HEK293T (cell line): ENCODE measurements at regions not wholly inside any gene's neighbourhood (a gene's known extent, or its start where the extent isn't known, plus 50 kb on each side); places are given as distances from the start of the nearest gene placed in this dataset.

Experiments used
- BHLHE40 ChIP-seq: fragments of 450-650 bp; IDR thresholded peaks from 2 replicates; pipeline ENCODE4 v1.6.1; 2016; ENCODE audit warnings: mild to moderate bottlenecking, moderate library complexity, borderline replicate concordance
- ELF4 ChIP-seq: fragments of 450-650 bp; IDR thresholded peaks from 2 replicates; pipeline ENCODE4 v1.6.1; 2017; ENCODE audit warnings: antibody characterized with exemption
- FOXA1 ChIP-seq: fragments of 450-650 bp; IDR thresholded peaks from 2 replicates; pipeline ENCODE4 v1.6.1; 2016; ENCODE audit warnings: mild to moderate bottlenecking
- FOXM1 ChIP-seq: fragments of 450-650 bp; IDR thresholded peaks from 2 replicates; pipeline ENCODE4 v1.6.1; 2017; ENCODE audit warnings: mild to moderate bottlenecking, borderline replicate concordance
- SP1 ChIP-seq: fragments of 450-650 bp; IDR thresholded peaks from 2 replicates; pipeline ENCODE4 v1.6.1; 2017
- SUZ12 ChIP-seq: fragments of 450-650 bp; IDR thresholded peaks from 2 replicates; pipeline ENCODE4 v1.6.1; 2016; ENCODE audit warnings: mild to moderate bottlenecking
- TARDBP ChIP-seq: fragments of 450-650 bp; IDR thresholded peaks from 2 replicates; pipeline ENCODE4 v1.6.1; 2016

DNA sequence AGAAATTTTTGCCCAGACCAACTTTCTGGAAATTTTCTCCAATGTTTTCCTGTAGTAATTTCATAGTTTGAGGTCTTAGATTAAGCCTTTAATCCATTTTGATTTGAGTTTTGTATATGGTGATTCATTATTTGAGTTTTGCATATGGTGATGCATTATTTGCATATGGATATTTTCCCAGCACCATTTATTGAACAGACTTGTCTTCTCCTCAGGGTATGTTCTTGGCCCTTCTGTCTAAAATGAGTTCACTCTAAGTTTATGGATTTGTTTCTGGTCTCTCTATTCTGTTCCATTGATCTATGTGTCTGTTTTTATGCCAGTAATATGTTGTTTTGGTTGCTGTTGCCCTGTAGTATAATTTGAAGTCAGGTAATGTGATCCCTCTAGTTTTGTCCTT is 139.3 kb downstream of the SLC25A46 start:
- TF ChIP-seq FOXM1 (no peak), SUZ12 (no peak), ELF4 (no peak), BHLHE40 (no peak), SP1 (no peak), FOXA1 (no peak), TARDBP (no peak)
